ENCODE measurements at regions not wholly inside any gene's neighbourhood (a gene's known extent, or its start where the extent isn't known, plus 50 kb on each side); places are given as distances from the start of the nearest gene placed in this dataset.
"Not testable (repeated sequence)": the region's sequence is repeated elsewhere in the genome, so short reads cannot be mapped to it uniquely, and the experiment has no call there.

DNA sequence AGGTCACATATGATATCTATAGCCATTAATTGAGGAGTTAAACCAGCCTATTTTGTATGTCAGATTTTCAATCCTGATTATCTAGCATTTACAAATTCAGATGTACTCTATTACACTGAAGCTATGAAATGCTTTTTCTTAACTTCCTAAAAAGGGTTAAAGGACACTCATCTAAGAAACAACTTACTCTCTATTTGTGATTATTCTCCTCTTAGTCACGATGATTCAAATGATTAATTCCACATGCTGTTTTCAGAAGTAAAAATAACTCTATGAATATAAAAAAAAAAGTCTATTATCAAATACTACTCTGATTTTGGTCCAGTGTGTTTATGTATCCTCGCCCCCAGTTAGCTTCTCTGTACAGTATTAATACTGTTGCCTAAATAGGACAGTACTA is 1199.9 kb downstream of the GATA3 start:
- DNase-seq, result no peak

DNA sequence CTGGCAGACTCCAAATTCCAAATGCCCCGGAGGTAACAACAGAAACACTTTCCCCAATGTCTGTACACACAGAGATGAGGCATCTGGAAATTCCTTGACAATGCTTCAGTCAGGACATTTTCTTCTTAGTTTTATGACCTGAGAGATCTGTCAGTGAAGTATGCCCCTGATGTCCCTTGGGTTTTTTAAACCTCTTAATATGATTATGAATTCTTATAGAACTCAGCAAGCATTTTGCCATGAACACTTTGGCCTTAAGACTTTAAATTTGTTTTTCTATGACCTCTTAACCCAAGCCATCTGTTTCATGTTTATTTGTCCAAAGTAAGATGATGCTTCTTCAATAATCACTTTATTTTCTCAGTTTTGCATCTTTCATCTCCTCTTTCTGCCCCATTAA is 1206.2 kb downstream of the GATA3 start:
- DNase-seq, result no peak

DNA sequence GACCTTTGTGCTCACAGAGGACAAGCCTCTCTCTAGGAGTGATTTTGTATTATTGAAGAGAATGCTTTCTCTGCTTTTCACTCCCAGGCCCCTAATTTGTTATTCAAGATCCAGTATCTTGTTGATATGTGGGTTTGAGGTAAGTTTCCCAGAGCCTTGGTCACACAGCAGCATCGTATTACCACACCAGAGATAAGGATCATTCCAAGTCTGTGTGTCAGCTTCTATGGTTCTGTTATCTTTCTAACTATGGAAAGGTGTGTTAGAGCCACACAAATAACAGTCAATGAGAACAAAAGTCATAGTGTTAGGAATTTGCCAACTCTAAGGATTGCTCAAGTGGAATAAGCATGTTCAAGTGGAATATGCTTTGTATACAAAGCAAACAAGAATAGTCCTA is 1208.3 kb downstream of the GATA3 start:
- no peak for DNase-seq

DNA sequence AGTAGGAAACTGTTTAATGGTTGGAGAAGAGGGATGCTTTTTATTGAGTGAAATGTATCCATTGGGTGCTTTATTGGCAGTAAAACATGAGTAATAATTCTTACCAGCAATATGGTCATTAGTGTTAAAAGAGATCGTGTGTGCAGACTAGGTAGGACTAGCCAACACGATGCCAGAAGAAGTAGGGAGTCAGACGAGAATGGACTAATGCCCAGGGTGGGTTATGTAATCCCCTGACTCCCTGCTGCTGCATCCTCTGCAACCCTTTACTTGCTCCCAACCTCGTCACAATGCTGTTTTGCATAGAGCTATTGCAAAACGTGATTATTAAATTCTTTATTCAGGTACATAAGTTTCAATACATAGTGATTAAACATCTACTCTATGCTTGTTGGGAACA is 1213.7 kb downstream of the GATA3 start:
- no peak for DNase-seq

DNA sequence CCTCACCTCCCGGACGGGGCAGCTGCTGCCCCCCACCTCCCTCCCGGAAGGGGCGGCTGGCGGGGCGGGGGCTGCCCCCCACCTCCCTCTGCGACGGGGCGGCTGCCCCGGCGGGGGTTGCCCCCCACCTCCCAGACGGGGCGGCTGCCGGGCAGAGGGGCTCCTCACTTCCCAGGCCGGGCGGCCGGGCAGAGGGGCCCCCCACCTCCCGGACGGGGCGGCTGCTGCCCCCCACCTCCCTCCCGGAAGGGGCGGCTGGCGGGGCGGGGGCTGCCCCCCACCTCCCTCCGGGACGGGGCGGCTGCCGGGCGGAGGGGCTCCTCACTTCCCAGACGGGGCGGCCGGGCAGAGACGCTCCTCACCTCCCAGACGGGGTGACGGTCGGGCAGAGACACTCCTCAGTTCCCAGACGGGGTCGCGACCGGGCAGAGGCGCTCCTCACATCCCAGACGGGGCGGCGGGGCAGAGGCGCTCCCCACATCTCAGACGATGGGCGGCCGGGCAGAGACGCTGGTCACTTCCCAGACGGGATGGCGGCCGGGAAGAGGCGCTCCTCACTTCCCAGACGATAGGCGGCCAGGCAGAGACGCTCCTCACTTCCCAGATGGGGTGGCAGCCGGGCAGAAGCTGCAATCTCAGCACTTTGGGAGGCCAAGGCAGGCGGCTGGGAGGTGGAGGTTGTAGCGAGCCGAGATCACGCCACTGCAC is 1218.8 kb downstream of the GATA3 start:
- DNase-seq, result not testable (repeated sequence)

DNA sequence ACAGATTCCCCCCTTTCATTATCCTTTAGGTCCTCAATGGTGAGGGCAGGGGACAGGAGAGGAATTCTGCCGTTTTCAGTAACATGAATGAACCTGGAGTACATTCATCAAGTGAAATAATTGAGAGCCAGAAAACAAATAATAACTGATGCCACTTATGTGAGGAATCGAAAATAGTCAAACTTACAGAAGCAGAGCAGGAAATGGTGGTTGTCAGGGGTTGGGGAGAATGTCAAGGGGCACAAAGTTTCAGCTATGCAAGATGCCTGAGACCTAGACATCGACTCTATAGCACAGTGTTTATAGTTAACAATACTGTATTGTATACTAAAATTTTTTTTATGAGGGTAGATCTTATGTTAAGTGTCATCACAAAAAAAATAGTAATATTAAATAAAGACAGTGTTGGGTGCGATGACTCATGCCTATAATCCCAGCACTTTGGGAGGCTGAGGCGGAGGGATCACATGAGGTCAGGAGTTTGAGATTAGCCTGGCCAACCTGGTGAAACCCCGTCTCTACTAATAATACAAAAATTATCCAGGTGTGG is 1219.8 kb downstream of the GATA3 start:
- DNase-seq, result no peak

DNA sequence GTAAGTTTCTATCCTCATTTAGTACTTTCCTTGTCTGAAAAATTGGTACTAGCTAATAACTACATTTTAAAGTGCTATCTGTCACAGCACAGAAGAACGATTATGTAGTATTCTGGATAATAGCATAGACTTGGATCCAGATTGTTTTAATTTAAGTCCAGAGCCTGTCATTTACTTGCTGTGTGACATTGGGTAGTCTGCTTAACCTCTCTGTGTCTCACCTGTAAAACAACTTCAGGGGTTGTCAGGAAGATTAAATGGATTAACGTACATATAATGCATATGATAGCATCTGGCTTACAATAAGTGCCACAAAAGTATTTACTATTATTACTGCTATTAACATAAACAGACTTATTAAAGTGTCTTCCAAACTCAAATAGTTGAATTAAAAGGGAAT is 1221.4 kb downstream of the GATA3 start:
- DNase-seq, result no peak

DNA sequence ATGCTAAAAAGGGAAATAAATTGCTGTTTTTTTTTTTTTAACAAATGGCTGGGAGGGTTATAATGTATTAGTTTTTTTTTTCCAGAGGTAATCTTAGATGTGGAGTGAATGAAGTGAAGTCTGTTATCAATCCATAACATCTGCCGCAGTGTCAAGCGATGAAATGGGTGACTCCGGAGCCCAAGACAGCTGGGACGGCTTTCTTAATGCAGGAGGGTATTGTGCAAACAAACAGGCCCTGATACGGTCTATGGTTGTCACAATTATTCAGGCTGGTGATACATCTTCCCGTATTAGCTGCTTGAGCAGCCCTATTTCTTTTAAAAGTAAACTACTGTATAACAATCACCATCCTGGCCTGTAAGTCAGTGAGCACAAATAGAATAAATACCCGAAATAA is 1231.2 kb downstream of the GATA3 start:
- DNase-seq, result no peak

DNA sequence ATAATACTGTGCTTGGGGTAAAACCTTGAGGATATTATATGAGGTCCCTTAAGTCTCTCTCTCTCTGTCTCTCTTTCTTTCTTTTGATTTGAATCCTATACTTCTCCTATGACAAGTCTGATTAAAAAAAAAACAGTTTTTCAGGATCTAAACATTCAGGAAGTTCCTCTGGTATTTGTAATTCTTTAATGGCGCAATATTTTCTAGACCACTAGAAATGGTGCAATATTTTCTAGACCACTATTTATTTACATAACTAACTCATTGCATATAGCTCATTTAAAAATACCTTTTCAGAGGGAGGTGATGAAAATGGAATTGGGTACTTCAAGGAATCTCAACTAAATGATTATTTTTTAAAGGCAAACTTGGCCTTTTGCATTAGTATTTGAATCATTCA is 1235.3 kb downstream of the GATA3 start:
- DNase-seq, result no peak

DNA sequence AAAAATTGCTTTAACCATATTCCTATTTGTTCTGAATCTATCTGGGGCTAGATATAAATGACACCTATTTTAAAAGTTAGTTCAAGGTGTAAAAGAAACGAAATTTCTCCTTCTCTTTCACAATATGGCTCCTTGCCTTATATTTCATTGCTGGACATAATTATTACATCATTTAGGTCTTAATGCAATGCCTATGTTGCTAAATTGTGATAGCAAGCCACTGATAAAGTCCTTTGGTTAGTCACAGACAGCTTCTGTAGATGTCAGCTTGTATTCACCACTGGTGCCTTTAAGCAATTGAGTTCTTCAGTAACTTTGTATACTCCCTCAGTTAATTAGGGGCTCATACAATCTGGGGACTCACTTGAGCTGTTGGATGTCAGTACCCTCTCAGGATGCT is 1236.6 kb downstream of the GATA3 start:
- no peak for DNase-seq

DNA sequence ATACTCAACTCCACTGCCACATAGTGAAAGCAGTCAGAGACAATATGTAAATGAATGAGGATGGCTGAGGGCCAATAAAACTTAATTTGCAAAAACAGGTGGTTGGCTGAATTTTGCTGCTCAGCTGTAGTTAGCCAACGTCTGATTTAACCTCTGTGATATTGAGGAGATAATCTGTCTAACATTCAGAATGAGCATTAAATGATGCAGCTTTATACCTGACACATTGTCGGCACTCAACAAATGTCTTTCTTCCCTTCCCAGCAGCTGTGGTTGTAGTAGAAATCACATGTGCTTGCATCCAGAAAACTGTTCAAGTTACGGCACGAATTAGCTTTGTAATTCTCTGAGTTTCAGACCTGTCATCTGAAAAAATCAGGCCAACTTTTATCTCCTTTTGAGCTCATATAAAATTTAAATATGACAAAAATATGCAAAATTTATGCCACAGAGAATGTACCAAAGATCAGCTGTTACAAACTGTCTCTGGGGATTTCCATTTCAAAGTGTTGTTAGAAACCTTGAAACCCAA is 1239.7 kb downstream of the GATA3 start:
- no peak for DNase-seq

DNA sequence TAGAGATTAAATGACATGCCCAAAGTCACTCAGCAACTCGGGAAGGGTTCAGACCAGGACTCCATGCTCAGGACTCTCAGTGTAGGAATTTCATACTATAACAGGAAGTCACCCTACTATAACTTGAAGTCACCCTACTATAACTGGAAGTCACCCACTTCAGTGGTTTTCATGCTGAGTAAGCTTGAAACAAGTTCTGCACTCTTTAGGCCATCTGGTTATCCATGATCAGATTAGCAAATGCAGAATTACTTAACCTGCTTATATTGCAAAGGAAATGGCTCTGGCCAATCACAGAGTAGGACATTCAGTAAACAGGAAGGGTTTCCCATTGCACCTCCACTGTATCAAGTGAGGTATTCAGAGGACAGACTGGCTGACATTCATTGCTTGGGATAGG is 1240.4 kb downstream of the GATA3 start:
- DNase-seq, result no peak

DNA sequence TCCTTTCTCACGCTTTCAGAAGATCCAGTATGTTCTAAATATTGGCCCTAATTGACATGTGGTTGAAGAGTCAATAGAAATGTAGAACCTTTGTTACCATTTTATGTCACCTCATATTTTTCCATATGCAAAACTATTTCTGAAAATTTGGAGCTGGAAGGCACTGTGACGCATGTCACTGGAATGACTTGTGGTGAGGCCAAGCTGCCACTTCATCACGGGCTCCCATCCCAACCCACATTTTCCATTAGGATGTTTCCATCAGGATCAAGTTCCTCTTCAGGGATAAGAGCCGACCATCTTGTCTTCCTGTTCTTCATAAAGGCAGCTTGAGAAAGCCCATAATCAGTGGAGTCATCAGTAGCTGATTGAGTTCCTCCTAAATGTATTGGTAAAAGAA is 1241.7 kb downstream of the GATA3 start:
- no peak for DNase-seq

DNA sequence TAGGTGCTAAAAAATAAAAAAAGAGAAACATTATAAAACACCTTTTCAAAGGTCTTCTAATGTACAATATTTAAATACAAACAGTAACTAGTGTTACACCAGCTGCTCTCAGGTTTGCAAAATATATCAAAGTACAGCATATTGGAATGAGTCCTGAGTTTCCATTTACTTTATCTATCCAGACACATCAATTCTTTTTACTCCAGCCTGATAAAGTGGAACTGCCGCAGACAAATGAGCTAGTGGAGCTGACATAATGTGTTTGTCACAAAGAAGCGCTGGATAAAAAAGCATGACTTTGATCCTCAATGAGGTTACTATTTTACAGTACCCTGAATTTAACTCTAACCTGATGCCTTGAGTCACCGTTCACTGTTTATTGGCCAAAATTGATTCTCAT is 1243.1 kb downstream of the GATA3 start:
- no peak for DNase-seq

DNA sequence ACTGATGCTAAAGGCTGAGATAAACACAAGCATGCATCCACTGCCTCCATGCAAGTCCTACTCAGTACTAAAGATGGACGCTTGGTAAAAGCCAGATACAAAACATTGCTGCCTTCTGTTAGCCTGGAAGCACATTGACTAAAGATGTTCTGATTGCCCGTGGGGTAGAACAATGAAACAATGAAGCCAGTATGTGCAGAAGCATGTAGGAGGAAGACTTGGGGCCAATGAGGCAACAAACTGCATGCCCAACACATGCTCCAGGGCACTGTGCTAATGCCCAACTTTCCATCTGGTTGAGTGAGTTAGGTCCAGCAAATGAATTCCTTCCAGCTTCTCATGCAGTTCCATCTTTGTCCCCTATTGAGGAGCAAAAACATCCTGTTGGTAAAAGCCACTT is 1245.5 kb downstream of the GATA3 start:
- no peak for DNase-seq

DNA sequence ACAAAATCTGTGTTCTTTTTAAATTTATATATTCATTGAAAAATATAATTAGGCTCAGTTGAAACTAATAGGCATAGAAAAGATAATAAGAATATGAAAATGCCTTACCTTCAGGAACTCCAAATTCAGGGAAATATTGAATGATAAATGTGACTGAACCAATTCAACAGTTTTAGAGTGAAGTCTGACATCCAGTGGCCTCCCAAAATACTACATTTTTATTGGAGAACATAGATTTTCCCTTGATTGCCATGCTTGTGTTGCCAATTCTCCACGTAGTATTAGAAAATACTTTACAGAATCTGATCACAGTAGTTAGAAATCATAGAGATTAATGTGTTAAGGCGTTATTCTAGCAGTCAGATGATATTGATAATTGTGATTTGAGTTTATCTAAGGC is 1246.7 kb downstream of the GATA3 start:
- DNase-seq, result no peak

DNA sequence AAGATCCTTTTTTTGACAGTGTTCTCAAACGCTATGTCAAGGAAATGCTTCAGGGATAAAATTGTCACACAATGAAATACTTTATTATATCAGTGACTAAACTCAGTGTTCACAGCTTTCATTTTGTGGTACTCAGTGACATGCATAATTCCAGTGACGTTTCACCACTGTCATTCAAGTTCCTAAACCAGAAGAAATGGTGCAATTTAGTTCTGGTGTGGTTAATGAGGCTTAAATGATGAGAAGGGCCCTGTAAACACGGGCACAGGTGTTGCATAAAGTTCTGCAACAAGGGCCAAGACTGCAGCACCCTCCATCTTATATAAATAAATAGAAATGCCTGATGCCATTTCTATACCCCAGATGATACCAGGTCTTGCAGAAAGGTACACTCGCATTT is 1247.1 kb downstream of the GATA3 start:
- no peak for DNase-seq

DNA sequence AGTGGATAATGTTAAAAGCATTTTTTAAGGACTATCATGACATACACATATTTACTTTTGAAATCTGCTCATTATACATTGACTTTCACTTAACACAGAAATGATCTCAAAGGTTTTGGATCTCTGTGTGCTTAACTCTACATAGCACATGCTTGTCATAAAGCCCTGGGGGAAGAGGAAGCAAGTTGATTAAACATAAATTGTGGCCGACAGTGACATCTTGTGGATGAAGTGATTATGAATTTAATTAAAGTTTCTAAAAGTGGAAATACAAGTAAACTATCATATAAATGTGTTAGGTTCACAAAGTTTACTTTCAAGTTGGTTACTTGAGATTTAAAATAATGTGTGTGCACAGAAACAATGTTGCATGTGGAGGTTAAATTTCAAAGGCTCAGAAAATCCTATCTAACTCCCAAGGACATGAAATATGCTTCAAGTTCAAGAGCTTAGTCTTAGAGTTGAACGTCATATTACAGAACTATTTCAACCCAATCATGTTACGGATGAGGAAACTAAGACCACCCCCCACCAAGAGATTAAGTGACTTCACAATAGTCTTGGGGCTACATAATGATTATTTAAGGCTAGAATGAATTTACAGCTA is 1247.8 kb downstream of the GATA3 start:
- no peak for DNase-seq

DNA sequence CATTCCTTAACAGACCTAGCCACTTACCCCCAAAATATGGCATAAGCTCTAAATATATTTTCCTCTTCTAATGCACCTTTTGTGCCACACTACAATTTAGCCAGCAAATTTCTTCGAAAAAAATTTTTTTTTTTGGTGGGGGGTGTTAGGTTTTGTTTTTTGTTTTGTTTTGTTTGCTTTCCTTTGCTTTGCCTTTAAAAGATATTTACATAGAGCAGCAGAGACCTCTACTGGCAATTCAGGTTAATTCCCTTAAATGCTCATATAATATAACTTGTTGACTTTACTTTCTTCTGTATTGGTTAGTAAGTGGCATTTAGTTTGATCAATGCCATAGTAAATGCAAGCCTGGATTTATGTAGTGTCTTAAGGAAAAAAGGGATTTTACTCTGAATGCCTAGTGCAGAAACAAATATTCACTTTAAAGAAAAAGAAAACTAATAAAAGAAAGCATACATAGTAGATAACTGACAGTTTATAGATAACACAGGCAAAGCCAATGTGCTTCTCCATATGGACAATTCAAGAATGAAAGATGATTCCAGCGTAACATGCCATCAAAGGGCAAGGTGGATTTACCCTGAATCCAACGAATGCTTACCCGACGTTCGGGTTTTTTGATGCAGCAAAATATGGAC is 1250.6 kb downstream of the GATA3 start:
- no peak for DNase-seq

DNA sequence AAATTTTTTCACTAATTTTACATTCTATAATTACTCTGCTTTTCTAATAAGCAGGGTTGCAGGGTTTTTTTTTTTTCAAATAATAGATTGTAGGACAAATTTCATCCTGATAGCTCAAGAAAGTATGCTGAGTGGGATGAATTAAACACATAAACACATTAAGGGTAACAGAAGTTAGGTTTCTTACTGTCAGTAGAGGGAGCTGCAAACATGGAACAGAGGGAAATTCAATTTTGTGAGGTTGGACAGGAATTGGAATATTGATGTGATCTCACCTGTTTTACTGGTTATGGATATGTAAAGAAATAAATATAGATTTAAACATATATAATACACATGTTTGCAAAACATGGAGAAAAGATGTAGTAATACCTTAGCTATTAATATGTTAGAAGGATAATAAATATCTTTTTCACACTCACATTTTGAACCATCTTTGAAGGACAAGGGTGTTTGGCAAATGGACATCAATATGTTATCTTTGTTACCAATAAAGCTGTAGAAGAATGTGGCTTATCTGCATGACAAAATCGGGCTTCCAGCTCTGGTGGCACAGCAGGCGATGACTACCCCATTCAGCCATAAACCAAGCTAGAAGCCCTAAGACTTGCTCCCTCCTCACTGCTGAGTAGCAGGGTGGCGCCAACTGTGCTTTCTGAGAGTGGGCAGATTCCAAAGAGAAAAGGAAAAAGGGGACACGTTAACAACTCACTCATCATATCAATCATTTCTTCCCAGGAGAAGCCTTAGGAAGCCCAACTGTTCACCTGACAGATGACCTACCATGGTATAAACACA is 1257.4 kb downstream of the GATA3 start:
- no peak for DNase-seq

DNA sequence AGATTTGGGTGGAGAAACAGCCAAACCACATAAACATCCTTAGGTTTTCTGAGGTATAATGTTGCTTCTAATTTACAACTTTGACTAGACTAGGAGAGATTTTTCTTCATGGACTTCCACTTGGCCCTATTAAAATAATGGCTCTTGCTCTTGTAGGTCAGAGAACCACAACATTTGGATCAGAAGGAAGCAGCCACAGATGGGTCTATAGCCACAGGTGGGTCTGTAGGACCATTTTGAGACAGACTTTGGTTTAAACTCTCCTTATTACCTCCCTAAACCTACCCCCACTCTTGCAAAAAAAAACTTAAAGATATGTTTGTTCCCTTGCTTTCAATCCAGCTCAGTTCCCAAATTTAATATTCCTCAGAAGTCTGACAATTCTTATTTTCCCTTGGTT is 1260.8 kb downstream of the GATA3 start:
- DNase-seq, result no peak

DNA sequence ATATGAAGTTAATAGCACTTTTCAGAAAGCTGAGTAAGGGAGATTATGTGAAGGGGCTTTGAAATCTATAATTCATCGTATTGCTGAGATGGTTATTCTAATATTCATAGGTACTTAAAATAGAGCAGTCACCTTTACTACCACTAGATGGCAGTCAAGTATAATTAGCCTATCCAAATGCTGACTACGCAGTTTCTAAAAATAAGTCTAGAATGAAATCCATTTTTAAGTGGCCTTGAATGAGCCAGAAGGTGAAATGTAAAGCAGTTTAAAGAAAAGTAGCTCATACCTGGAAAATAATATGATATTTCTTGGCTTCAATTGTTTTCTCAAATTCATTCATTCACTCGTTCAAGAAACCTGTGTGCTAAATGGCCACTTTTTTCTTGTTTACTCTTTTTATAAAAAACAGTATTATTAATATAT is 1277.1 kb downstream of the GATA3 start:
- DNase-seq, result no peak

DNA sequence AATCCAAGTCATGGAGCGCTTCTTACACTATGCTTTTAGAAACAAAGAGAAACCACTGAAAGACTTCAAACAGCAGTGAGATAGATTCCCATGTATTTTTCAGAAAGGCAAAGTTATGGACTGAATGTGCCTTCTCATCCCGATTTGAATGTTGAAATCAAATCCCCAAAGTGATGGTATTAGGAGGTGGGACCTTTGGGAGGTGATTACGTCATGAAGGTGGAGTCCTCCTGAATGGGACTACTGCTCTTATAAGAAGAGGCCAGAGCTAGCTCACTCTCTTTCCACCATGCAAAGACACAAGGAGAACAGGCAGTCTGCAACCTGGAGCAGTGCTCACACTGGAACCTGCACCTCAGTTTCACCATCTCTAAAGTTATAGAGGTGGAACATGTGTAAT is 1279.8 kb downstream of the GATA3 start:
- DNase-seq, result no peak
